SK-N-SH (cell line): ENCODE measurements at regions not wholly inside any gene's neighbourhood (a gene's known extent, or its start where the extent isn't known, plus 50 kb on each side); places are given as distances from the start of the nearest gene placed in this dataset.

Experiments
- CTCF ChIP-seq: fragments of 200-600 bp; sonication (generic); IDR thresholded peaks from 2 replicates; pipeline ENCODE4 v1.6.1; 2017; ENCODE audit warnings: antibody characterized with exemption, mild to moderate bottlenecking, moderate library complexity
- EZH2phosphoT487 ChIP-seq: fragments of 200-600 bp; sonication (generic); IDR thresholded peaks from 2 replicates; pipeline ENCODE4 v1.6.1; 2017; ENCODE audit warnings: low read depth, mixed run types, mild to moderate bottlenecking, antibody characterized with exemption, moderate library complexity, borderline replicate concordance
- GABPA ChIP-seq: IDR thresholded peaks from 2 replicates; pipeline ENCODE4 v1.4.0; 2012; ENCODE audit warnings: low read depth, mild to moderate bottlenecking
- JUND ChIP-seq: IDR thresholded peaks from 2 replicates; pipeline ENCODE4 v1.4.0; 2012
- MAX ChIP-seq: IDR thresholded peaks from 2 replicates; pipeline ENCODE4 v1.4.0; 2012; ENCODE audit warnings: low read depth
- RAD21 ChIP-seq: IDR thresholded peaks from 2 replicates; pipeline ENCODE4 v1.6.1; 2012; ENCODE audit warnings: mild to moderate bottlenecking, low read length
- RXRA ChIP-seq: IDR thresholded peaks from 2 replicates; pipeline ENCODE4 v1.4.0; 2012; ENCODE audit warnings: low read depth, mild to moderate bottlenecking, borderline replicate concordance
- SIN3A ChIP-seq: IDR thresholded peaks from 2 replicates; pipeline ENCODE4 v1.6.1; 2012; ENCODE audit warnings: low read depth, mild to moderate bottlenecking, low read length, moderate library complexity, borderline replicate concordance
- TAF1 ChIP-seq: IDR thresholded peaks from 2 replicates; pipeline ENCODE4 v1.6.1; 2012; ENCODE audit warnings: low read depth, mild to moderate bottlenecking, low read length, moderate library complexity, borderline replicate concordance
- YY1 ChIP-seq: IDR thresholded peaks from 2 replicates; pipeline ENCODE4 v1.4.0; 2012; ENCODE audit warnings: low read depth, mild to moderate bottlenecking

- TF ChIP-seq CTCF = no peak
- TF ChIP-seq TAF1 = no peak
- TF ChIP-seq MAX = no peak
- no peak for TF ChIP-seq YY1
- no peak for TF ChIP-seq JUND
- TF ChIP-seq GABPA = no peak
- TF ChIP-seq RXRA = no peak
- TF ChIP-seq SIN3A = no peak
- TF ChIP-seq EZH2phosphoT487 = no peak
- no peak for TF ChIP-seq RAD21
These were observed 934.3 kb downstream of the NTRK3 start for GRCh38 chr15:87322265-87322664.
